ENCODE measurements at regions not wholly inside any gene's neighbourhood (a gene's known extent, or its start where the extent isn't known, plus 50 kb on each side); places are given as distances from the start of the nearest gene placed in this dataset.

GRCh38 chr10:77717336-77717735 lies 79.7 kb upstream of the KCNMA1 start:
- no peak for TF ChIP-seq EZH2 (IDR thresholded peaks at IDR 0.05; ENCODE audit: borderline replicate concordance, low read length)
- TF ChIP-seq CTCF (IDR thresholded peaks at IDR 0.05; ENCODE audit: low read length) = no peak

Data from OCI-LY1 (cell line).